ENCODE measurements at regions not wholly inside any gene's neighbourhood (a gene's known extent, or its start where the extent isn't known, plus 50 kb on each side); places are given as distances from the start of the nearest gene placed in this dataset.

- no peak for DNase-seq (ENCODE audit: low read depth)
- H3K4me3 ChIP-seq (ENCODE audit: low read depth, low read length): no peak overlapping the region
- no peak for TF ChIP-seq CTCF (IDR thresholded peaks at IDR 0.05; ENCODE audit: control insufficient read depth, extremely low read depth, insufficient read depth)
Observed at GRCh38 chr6:103042336-103042735, 1648.8 kb downstream of the GRIK2 start.

DNA sequence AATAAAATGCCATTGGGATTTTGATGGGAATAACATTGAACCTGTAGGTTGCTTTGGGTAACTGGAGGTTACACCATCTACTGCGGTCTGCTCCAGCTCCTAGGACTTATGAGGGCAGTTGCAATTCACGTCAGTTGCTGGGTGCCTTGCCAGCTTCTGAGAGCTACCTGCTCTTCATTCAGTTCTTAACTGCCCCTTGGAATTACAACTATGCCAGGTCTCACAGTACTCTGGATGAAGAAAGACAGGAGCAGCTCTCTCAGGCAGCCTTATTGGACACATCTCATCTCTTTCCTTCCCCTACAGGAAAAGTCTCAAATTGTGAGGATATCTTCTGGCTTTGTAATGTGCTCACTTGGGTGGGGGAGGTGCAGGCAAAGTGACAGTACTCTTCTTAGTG lies 1643.3 kb downstream of the GRIK2 start:
- no peak for TF ChIP-seq CTCF (IDR thresholded peaks at IDR 0.05; ENCODE audit: control insufficient read depth, extremely low read depth, insufficient read depth)
- DNase-seq (ENCODE audit: low read depth): no peak
- no peak overlapping the region for H3K4me3 ChIP-seq (ENCODE audit: low read depth, low read length)

DNA sequence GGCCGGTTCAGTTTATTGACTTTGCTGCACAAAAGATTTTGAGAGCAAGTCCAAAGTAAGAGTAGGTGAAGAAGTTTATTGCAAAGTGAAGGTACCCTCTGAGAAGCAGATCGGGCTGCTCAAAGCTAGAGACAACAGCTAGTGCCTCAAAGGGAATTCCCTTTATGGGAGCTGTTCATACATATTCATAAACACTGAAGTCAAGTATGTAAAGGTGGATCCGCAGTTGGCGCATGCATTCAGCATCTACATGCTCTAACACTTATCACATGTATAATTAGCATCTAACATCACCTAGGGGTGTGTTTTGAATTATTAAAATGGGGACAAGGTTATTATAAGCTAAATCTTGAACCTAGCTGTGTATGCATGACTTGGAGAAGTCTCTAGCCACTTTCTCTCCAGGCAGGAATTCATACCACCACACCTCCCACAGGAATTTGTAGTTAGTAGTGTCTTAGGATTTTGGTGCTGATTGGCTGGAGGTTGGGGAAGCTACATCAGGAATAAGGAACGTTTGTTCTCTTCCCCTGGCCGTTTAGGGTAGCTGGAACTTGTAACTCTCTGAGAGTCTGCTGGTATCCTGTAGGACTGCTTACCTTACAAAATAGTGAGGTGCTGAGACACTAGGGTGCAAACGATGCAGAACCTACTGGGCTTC lies 1633.9 kb downstream of the GRIK2 start:
- TF ChIP-seq CTCF (IDR thresholded peaks at IDR 0.05; ENCODE audit: control insufficient read depth, extremely low read depth, insufficient read depth): no peak
- DNase-seq (ENCODE audit: low read depth): no peak
- H3K4me3 ChIP-seq (ENCODE audit: low read depth, low read length): no peak overlapping the region

GRCh38 chr6:103018426-103018825 lies 1624.9 kb downstream of the GRIK2 start:
- no peak for TF ChIP-seq CTCF (IDR thresholded peaks at IDR 0.05; ENCODE audit: control insufficient read depth, extremely low read depth, insufficient read depth)
- H3K4me3 ChIP-seq (ENCODE audit: low read depth, low read length): no peak overlapping the region
- DNase-seq (ENCODE audit: low read depth): no peak

DNA sequence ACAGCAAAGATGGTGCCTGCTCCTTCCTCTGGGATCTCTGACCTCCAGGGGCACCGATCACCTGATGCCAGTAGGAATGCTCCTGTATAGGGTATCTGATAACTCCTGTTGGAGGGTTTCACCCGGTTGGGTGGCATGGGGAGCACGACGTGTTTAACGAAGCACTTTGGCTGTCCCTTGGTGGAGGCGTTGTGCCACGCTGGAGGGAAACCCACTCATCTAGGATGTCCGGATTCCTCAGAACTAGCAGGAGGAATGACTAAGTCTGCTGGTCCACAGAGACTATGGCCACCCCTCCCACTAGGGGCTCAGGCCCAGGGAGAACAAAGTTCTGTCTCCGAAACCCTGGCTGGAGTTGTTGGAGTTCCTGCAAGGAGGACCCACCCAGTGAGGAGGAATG lies 1624.4 kb downstream of the GRIK2 start:
- DNase-seq (ENCODE audit: low read depth): no peak
- TF ChIP-seq CTCF (IDR thresholded peaks at IDR 0.05; ENCODE audit: control insufficient read depth, extremely low read depth, insufficient read depth): no peak

GRCh38 chr6:103011605-103012004 lies 1618.1 kb downstream of the GRIK2 start:
- no peak for TF ChIP-seq CTCF (IDR thresholded peaks at IDR 0.05; ENCODE audit: control insufficient read depth, extremely low read depth, insufficient read depth)
- DNase-seq (ENCODE audit: low read depth): no peak
- H3K4me3 ChIP-seq (ENCODE audit: low read depth, low read length): no peak overlapping the region

More for the DNA sequence above, 1624.4 kb downstream of the GRIK2 start:
- H3K4me3 ChIP-seq (ENCODE audit: low read depth, low read length): no peak overlapping the region

DNA sequence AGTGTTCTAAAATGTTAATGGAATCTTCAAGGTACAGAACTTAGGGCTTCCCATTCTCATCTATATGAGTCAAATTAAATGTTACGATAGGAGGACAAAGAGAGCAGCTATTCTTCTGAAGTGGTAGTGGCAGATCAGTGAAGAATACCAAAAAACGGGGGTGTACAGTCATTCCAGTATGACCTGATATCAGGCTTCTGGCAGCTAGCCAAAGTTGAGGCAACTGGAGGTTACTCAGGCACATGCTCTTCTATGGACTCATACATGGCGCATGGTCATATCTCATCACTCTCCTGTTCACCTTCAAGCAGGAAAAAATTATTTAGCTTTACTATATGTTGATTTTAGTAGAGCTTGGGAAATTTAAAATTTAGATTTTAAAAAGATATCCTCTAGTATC lies 1608.8 kb downstream of the GRIK2 start:
- no peak for TF ChIP-seq CTCF (IDR thresholded peaks at IDR 0.05; ENCODE audit: control insufficient read depth, extremely low read depth, insufficient read depth)
- no peak overlapping the region for H3K4me3 ChIP-seq (ENCODE audit: low read depth, low read length)
- DNase-seq (ENCODE audit: low read depth): no peak

All from LNCaP clone FGC (cell line).